ENCODE measurements at regions not wholly inside any gene's neighbourhood (a gene's known extent, or its start where the extent isn't known, plus 50 kb on each side); places are given as distances from the start of the nearest gene placed in this dataset.

GRCh38 chr10:129390726-129391125 lies 76.3 kb upstream of the MGMT start:
- 95% methylated on average over 8 of the region's 8 CpGs for WGBS
- Histone ChIP-seq H3K27me3 (ENCODE audit: control insufficient read depth in 2 of 2, insufficient read depth in 1 of 2, low read length in 1 of 2) (peaks cover 0 to 6% of the 10 kb centered on the region in 2 donors), H3K36me3 (ENCODE audit: control insufficient read depth in 2 of 2, insufficient read depth in 2 of 2, low read length in 1 of 2) (no peaks in the 10 kb centered on the region), H3K4me3 (ENCODE audit: low read length in 2 of 2) (no peak overlapping the region), H3K27ac (ENCODE audit: low read depth in 1 of 2, low read length in 1 of 2) (no peak overlapping the region), H3K9me3 (ENCODE audit: control insufficient read depth in 2 of 2, insufficient read depth in 1 of 2, low read length in 1 of 2) (no peaks in the 10 kb centered on the region), H3K4me1 (ENCODE audit: control insufficient read depth in 2 of 2, insufficient read depth in 2 of 2, low read length in 2 of 2) (no peaks in the 10 kb centered on the region)
- DNase-seq (ENCODE audit: low read depth in 6 of 9, low spot score in 9 of 9) = no peak

GRCh38 chr10:129391464-129391863 lies 75.6 kb upstream of the MGMT start:
- no peaks in the 10 kb centered on the region for H3K36me3 ChIP-seq (ENCODE audit: control insufficient read depth in 2 of 2, insufficient read depth in 2 of 2, low read length in 1 of 2)
- H3K4me3 ChIP-seq (ENCODE audit: low read length in 2 of 2) = no peak overlapping the region
- 96% methylated on average over 8 of the region's 8 CpGs for WGBS
- no peak overlapping the region for H3K27ac ChIP-seq (ENCODE audit: low read depth in 1 of 2, low read length in 1 of 2)
- no peaks in the 10 kb centered on the region for H3K4me1 ChIP-seq (ENCODE audit: control insufficient read depth in 2 of 2, insufficient read depth in 2 of 2, low read length in 2 of 2)
- H3K9me3 ChIP-seq (ENCODE audit: control insufficient read depth in 2 of 2, insufficient read depth in 1 of 2, low read length in 1 of 2) = no peaks in the 10 kb centered on the region
- H3K27me3 ChIP-seq (ENCODE audit: control insufficient read depth in 2 of 2, insufficient read depth in 1 of 2, low read length in 1 of 2) = peaks cover 0 to 6% of the 10 kb centered on the region in 2 donors
- DNase-seq (ENCODE audit: low read depth in 6 of 9, low spot score in 9 of 9) = no peak

- DNase-seq (ENCODE audit: low read depth in 6 of 9, low spot score in 9 of 9) = no peak
- Histone ChIP-seq H3K27ac (ENCODE audit: low read depth in 1 of 2, low read length in 1 of 2) (no peak overlapping the region), H3K36me3 (ENCODE audit: control insufficient read depth in 2 of 2, insufficient read depth in 2 of 2, low read length in 1 of 2) (no peaks in the 10 kb centered on the region), H3K27me3 (ENCODE audit: control insufficient read depth in 2 of 2, insufficient read depth in 1 of 2, low read length in 1 of 2) (peaks cover 0 to 6% of the 10 kb centered on the region in 2 donors), H3K4me3 (ENCODE audit: low read length in 2 of 2) (no peak overlapping the region), H3K4me1 (ENCODE audit: control insufficient read depth in 2 of 2, insufficient read depth in 2 of 2, low read length in 2 of 2) (no peaks in the 10 kb centered on the region), H3K9me3 (ENCODE audit: control insufficient read depth in 2 of 2, insufficient read depth in 1 of 2, low read length in 1 of 2) (no peaks in the 10 kb centered on the region)
- 92% methylated on average over 10 of the region's 10 CpGs for WGBS
These were observed 74.2 kb upstream of the MGMT start for GRCh38 chr10:129392855-129393254.

- H3K4me1 ChIP-seq (ENCODE audit: control insufficient read depth in 2 of 2, insufficient read depth in 2 of 2, low read length in 2 of 2) = no peaks in the 10 kb centered on the region
- no peaks in the 10 kb centered on the region for H3K9me3 ChIP-seq (ENCODE audit: control insufficient read depth in 2 of 2, insufficient read depth in 1 of 2, low read length in 1 of 2)
- DNase-seq (ENCODE audit: low read depth in 6 of 9, low spot score in 9 of 9) = no peak
- H3K36me3 ChIP-seq (ENCODE audit: control insufficient read depth in 2 of 2, insufficient read depth in 2 of 2, low read length in 1 of 2) = no peaks in the 10 kb centered on the region
- 94% methylated on average over 10 of the region's 10 CpGs for WGBS
- peaks cover 0 to 6% of the 10 kb centered on the region in 2 donors for H3K27me3 ChIP-seq (ENCODE audit: control insufficient read depth in 2 of 2, insufficient read depth in 1 of 2, low read length in 1 of 2)
- no peak overlapping the region for H3K27ac ChIP-seq (ENCODE audit: low read depth in 1 of 2, low read length in 1 of 2)
- H3K4me3 ChIP-seq (ENCODE audit: low read length in 2 of 2) = no peak overlapping the region
These were observed 73.2 kb upstream of the MGMT start for GRCh38 chr10:129393812-129394211.

- H3K36me3 ChIP-seq (ENCODE audit: control insufficient read depth in 2 of 2, insufficient read depth in 2 of 2, low read length in 1 of 2) = no peaks in the 10 kb centered on the region
- H3K27me3 ChIP-seq (ENCODE audit: control insufficient read depth in 2 of 2, insufficient read depth in 1 of 2, low read length in 1 of 2) = peaks cover 0 to 6% of the 10 kb centered on the region in 2 donors
- H3K27ac ChIP-seq (ENCODE audit: low read depth in 1 of 2, low read length in 1 of 2) = no peak overlapping the region
- H3K9me3 ChIP-seq (ENCODE audit: control insufficient read depth in 2 of 2, insufficient read depth in 1 of 2, low read length in 1 of 2) = no peaks in the 10 kb centered on the region
- no peak overlapping the region for H3K4me3 ChIP-seq (ENCODE audit: low read length in 2 of 2)
- 90% methylated on average over 25 of the region's 25 CpGs for WGBS
- DNase-seq (ENCODE audit: low read depth in 6 of 9, low spot score in 9 of 9) = no peak
- no peaks in the 10 kb centered on the region for H3K4me1 ChIP-seq (ENCODE audit: control insufficient read depth in 2 of 2, insufficient read depth in 2 of 2, low read length in 2 of 2)
These were observed 72.3 kb upstream of the MGMT start for GRCh38 chr10:129394518-129395328.

GRCh38 chr10:129396021-129396722 lies 70.9 kb upstream of the MGMT start:
- H3K27me3 ChIP-seq (ENCODE audit: control insufficient read depth in 2 of 2, insufficient read depth in 1 of 2, low read length in 1 of 2) = peaks cover 0 to 6% of the 10 kb centered on the region in 2 donors
- H3K27ac ChIP-seq (ENCODE audit: low read depth in 1 of 2, low read length in 1 of 2) = no peak overlapping the region
- DNase-seq (ENCODE audit: low read depth in 6 of 9, low spot score in 9 of 9) = no peak
- no peak overlapping the region for H3K4me3 ChIP-seq (ENCODE audit: low read length in 2 of 2)
- no peaks in the 10 kb centered on the region for H3K4me1 ChIP-seq (ENCODE audit: control insufficient read depth in 2 of 2, insufficient read depth in 2 of 2, low read length in 2 of 2)
- no peaks in the 10 kb centered on the region for H3K36me3 ChIP-seq (ENCODE audit: control insufficient read depth in 2 of 2, insufficient read depth in 2 of 2, low read length in 1 of 2)
- WGBS = 95% methylated on average over 22 of the region's 22 CpGs
- H3K9me3 ChIP-seq (ENCODE audit: control insufficient read depth in 2 of 2, insufficient read depth in 1 of 2, low read length in 1 of 2) = no peaks in the 10 kb centered on the region

- H3K9me3 ChIP-seq (ENCODE audit: control insufficient read depth in 2 of 2, insufficient read depth in 1 of 2, low read length in 1 of 2) = no peaks in the 10 kb centered on the region
- WGBS = 91% methylated on average over 16 of the region's 16 CpGs
- no peak overlapping the region for H3K4me3 ChIP-seq (ENCODE audit: low read length in 2 of 2)
- no peak for DNase-seq (ENCODE audit: low read depth in 6 of 9, low spot score in 9 of 9)
- no peaks in the 10 kb centered on the region for H3K36me3 ChIP-seq (ENCODE audit: control insufficient read depth in 2 of 2, insufficient read depth in 2 of 2, low read length in 1 of 2)
- no peaks in the 10 kb centered on the region for H3K4me1 ChIP-seq (ENCODE audit: control insufficient read depth in 2 of 2, insufficient read depth in 2 of 2, low read length in 2 of 2)
- peaks cover 0 to 6% of the 10 kb centered on the region in 2 donors for H3K27me3 ChIP-seq (ENCODE audit: control insufficient read depth in 2 of 2, insufficient read depth in 1 of 2, low read length in 1 of 2)
- no peak overlapping the region for H3K27ac ChIP-seq (ENCODE audit: low read depth in 1 of 2, low read length in 1 of 2)
These were observed 69.7 kb upstream of the MGMT start for GRCh38 chr10:129397198-129397974.

GRCh38 chr10:129398711-129399141 lies 68.3 kb upstream of the MGMT start:
- H3K4me3 ChIP-seq (ENCODE audit: low read length in 2 of 2) = no peak overlapping the region
- no peaks in the 10 kb centered on the region for H3K9me3 ChIP-seq (ENCODE audit: control insufficient read depth in 2 of 2, insufficient read depth in 1 of 2, low read length in 1 of 2)
- WGBS = 88% methylated on average over 2 of the region's 2 CpGs
- H3K27me3 ChIP-seq (ENCODE audit: control insufficient read depth in 2 of 2, insufficient read depth in 1 of 2, low read length in 1 of 2) = peaks cover 0 to 6% of the 10 kb centered on the region in 2 donors
- no peak overlapping the region for H3K27ac ChIP-seq (ENCODE audit: low read depth in 1 of 2, low read length in 1 of 2)
- no peak for DNase-seq (ENCODE audit: low read depth in 6 of 9, low spot score in 9 of 9)
- H3K36me3 ChIP-seq (ENCODE audit: control insufficient read depth in 2 of 2, insufficient read depth in 2 of 2, low read length in 1 of 2) = no peaks in the 10 kb centered on the region
- H3K4me1 ChIP-seq (ENCODE audit: control insufficient read depth in 2 of 2, insufficient read depth in 2 of 2, low read length in 2 of 2) = no peaks in the 10 kb centered on the region

GRCh38 chr10:129400426-129400825 lies 66.6 kb upstream of the MGMT start:
- Histone ChIP-seq H3K9me3 (ENCODE audit: control insufficient read depth in 2 of 2, insufficient read depth in 1 of 2, low read length in 1 of 2) (no peaks in the 10 kb centered on the region), H3K27me3 (ENCODE audit: control insufficient read depth in 2 of 2, insufficient read depth in 1 of 2, low read length in 1 of 2) (no peaks in the 10 kb centered on the region), H3K4me1 (ENCODE audit: control insufficient read depth in 2 of 2, insufficient read depth in 2 of 2, low read length in 2 of 2) (no peaks in the 10 kb centered on the region), H3K4me3 (ENCODE audit: low read length in 2 of 2) (no peak overlapping the region), H3K27ac (ENCODE audit: low read depth in 1 of 2, low read length in 1 of 2) (no peak overlapping the region), H3K36me3 (ENCODE audit: control insufficient read depth in 2 of 2, insufficient read depth in 2 of 2, low read length in 1 of 2) (no peaks in the 10 kb centered on the region)
- no peak for DNase-seq (ENCODE audit: low read depth in 6 of 9, low spot score in 9 of 9)
- 98% methylated on average over 5 of the region's 5 CpGs for WGBS

All from thymus (tissue), 11 donors.